ENCODE measurements at regions not wholly inside any gene's neighbourhood (a gene's known extent, or its start where the extent isn't known, plus 50 kb on each side); places are given as distances from the start of the nearest gene placed in this dataset.

DNA sequence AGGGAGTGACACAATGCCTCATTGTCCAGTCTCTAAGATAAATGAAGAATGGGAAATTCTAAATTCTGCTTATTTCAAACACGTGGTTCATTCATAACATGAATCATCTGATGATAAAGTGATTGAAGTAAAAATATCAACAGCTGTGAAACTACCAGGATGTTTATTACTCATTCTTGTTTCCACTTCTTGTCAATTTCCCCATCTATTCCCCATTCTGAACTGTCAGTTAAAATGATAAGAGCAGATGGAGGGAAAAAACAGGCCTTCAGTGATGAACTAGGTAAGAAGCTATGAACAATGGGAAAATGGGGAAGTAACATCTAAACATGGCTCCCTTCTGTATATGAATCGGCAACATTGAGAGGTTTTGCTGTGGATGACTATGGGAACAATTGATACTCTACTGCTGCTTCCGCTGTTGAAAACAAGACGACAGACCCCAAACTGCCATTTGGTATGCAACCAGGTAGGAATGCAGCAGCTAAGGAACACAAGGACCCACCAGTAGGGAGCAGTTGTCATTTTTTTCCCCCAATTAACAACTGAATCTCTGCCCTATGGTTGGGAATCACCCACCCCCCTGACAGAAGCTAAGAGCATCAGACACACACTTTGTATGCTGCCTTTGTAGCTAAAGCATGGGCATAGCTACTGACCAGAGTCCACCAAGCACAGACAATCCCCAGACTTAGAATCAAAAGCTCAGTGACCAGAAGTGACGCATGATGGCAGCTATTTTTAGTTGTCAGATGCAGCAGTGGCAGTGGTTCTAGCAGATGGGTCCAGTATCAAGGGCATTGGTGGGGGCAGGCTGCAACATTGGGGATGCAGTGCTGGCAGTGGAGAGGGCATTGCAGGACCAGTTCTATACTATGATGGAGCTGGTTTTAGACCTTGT, 52.9 kb upstream of the ZNF366 start:
- TF ChIP-seq ZNF114 (CRISPR knock-in tag; IDR thresholded peaks at IDR 0.05), result no peak
- no peak for TF ChIP-seq EZH2 (IDR thresholded peaks at IDR 0.05; ENCODE audit: low read depth, unreplicated experiment)
- TF ChIP-seq, protein P1, sequence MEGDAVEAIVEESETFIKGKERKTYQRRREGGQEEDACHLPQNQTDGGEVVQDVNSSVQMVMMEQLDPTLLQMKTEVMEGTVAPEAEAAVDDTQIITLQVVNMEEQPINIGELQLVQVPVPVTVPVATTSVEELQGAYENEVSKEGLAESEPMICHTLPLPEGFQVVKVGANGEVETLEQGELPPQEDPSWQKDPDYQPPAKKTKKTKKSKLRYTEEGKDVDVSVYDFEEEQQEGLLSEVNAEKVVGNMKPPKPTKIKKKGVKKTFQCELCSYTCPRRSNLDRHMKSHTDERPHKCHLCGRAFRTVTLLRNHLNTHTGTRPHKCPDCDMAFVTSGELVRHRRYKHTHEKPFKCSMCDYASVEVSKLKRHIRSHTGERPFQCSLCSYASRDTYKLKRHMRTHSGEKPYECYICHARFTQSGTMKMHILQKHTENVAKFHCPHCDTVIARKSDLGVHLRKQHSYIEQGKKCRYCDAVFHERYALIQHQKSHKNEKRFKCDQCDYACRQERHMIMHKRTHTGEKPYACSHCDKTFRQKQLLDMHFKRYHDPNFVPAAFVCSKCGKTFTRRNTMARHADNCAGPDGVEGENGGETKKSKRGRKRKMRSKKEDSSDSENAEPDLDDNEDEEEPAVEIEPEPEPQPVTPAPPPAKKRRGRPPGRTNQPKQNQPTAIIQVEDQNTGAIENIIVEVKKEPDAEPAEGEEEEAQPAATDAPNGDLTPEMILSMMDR (conservative IDR thresholded peaks at IDR 0.05; ENCODE audit: low read depth in 2 of 2), result no peak
- no peak for TF ChIP-seq JUNB (IDR thresholded peaks at IDR 0.05; ENCODE audit: unreplicated experiment)
- TF ChIP-seq, protein P2, sequence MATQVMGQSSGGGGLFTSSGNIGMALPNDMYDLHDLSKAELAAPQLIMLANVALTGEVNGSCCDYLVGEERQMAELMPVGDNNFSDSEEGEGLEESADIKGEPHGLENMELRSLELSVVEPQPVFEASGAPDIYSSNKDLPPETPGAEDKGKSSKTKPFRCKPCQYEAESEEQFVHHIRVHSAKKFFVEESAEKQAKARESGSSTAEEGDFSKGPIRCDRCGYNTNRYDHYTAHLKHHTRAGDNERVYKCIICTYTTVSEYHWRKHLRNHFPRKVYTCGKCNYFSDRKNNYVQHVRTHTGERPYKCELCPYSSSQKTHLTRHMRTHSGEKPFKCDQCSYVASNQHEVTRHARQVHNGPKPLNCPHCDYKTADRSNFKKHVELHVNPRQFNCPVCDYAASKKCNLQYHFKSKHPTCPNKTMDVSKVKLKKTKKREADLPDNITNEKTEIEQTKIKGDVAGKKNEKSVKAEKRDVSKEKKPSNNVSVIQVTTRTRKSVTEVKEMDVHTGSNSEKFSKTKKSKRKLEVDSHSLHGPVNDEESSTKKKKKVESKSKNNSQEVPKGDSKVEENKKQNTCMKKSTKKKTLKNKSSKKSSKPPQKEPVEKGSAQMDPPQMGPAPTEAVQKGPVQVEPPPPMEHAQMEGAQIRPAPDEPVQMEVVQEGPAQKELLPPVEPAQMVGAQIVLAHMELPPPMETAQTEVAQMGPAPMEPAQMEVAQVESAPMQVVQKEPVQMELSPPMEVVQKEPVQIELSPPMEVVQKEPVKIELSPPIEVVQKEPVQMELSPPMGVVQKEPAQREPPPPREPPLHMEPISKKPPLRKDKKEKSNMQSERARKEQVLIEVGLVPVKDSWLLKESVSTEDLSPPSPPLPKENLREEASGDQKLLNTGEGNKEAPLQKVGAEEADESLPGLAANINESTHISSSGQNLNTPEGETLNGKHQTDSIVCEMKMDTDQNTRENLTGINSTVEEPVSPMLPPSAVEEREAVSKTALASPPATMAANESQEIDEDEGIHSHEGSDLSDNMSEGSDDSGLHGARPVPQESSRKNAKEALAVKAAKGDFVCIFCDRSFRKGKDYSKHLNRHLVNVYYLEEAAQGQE (IDR thresholded peaks at IDR 0.05; ENCODE audit: unreplicated experiment), result no peak
- TF ChIP-seq POLR2AphosphoS5 (IDR thresholded peaks at IDR 0.05; ENCODE audit: low read depth), result no peak
- TF ChIP-seq, protein P3, sequence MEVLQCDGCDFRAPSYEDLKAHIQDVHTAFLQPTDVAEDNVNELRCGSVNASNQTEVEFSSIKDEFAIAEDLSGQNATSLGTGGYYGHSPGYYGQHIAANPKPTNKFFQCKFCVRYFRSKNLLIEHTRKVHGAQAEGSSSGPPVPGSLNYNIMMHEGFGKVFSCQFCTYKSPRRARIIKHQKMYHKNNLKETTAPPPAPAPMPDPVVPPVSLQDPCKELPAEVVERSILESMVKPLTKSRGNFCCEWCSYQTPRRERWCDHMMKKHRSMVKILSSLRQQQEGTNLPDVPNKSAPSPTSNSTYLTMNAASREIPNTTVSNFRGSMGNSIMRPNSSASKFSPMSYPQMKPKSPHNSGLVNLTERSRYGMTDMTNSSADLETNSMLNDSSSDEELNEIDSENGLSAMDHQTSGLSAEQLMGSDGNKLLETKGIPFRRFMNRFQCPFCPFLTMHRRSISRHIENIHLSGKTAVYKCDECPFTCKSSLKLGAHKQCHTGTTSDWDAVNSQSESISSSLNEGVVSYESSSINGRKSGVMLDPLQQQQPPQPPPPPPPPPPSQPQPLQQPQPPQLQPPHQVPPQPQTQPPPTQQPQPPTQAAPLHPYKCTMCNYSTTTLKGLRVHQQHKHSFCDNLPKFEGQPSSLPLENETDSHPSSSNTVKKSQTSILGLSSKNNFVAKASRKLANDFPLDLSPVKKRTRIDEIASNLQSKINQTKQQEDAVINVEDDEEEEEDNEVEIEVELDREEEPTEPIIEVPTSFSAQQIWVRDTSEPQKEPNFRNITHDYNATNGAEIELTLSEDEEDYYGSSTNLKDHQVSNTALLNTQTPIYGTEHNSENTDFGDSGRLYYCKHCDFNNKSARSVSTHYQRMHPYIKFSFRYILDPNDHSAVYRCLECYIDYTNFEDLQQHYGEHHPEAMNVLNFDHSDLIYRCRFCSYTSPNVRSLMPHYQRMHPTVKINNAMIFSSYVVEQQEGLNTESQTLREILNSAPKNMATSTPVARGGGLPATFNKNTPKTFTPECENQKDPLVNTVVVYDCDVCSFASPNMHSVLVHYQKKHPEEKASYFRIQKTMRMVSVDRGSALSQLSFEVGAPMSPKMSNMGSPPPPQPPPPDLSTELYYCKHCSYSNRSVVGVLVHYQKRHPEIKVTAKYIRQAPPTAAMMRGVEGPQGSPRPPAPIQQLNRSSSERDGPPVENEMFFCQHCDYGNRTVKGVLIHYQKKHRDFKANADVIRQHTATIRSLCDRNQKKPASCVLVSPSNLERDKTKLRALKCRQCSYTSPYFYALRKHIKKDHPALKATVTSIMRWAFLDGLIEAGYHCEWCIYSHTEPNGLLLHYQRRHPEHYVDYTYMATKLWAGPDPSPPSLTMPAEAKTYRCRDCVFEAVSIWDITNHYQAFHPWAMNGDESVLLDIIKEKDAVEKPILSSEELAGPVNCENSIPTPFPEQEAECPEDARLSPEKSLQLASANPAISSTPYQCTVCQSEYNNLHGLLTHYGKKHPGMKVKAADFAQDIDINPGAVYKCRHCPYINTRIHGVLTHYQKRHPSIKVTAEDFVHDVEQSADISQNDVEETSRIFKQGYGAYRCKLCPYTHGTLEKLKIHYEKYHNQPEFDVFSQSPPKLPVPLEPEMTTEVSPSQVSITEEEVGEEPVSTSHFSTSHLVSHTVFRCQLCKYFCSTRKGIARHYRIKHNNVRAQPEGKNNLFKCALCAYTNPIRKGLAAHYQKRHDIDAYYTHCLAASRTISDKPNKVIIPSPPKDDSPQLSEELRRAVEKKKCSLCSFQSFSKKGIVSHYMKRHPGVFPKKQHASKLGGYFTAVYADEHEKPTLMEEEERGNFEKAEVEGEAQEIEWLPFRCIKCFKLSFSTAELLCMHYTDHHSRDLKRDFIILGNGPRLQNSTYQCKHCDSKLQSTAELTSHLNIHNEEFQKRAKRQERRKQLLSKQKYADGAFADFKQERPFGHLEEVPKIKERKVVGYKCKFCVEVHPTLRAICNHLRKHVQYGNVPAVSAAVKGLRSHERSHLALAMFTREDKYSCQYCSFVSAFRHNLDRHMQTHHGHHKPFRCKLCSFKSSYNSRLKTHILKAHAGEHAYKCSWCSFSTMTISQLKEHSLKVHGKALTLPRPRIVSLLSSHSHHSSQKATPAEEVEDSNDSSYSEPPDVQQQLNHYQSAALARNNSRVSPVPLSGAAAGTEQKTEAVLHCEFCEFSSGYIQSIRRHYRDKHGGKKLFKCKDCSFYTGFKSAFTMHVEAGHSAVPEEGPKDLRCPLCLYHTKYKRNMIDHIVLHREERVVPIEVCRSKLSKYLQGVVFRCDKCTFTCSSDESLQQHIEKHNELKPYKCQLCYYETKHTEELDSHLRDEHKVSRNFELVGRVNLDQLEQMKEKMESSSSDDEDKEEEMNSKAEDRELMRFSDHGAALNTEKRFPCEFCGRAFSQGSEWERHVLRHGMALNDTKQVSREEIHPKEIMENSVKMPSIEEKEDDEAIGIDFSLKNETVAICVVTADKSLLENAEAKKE (CRISPR knock-in tag; IDR thresholded peaks at IDR 0.05), result no peak
- TF ChIP-seq EZH2phosphoT487 (IDR thresholded peaks at IDR 0.05; ENCODE audit: unreplicated experiment), result no peak
- TF ChIP-seq ZNF331 (CRISPR knock-in tag; IDR thresholded peaks at IDR 0.05; ENCODE audit: low read depth), result no peak
- TF ChIP-seq CREB1 (CRISPR knock-in tag; IDR thresholded peaks at IDR 0.05; ENCODE audit: low read depth), result no peak
- no peak for TF ChIP-seq NANOG (IDR thresholded peaks at IDR 0.05; ENCODE audit: borderline replicate concordance)
- TF ChIP-seq, protein P4, sequence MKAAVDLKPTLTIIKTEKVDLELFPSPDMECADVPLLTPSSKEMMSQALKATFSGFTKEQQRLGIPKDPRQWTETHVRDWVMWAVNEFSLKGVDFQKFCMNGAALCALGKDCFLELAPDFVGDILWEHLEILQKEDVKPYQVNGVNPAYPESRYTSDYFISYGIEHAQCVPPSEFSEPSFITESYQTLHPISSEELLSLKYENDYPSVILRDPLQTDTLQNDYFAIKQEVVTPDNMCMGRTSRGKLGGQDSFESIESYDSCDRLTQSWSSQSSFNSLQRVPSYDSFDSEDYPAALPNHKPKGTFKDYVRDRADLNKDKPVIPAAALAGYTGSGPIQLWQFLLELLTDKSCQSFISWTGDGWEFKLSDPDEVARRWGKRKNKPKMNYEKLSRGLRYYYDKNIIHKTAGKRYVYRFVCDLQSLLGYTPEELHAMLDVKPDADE (IDR thresholded peaks at IDR 0.05), result no peak
- TF ChIP-seq STAT1 (IDR thresholded peaks at IDR 0.05; ENCODE audit: unreplicated experiment), result no peak
